BJ (cell line): ENCODE measurements at regions not wholly inside any gene's neighbourhood (a gene's known extent, or its start where the extent isn't known, plus 50 kb on each side); places are given as distances from the start of the nearest gene placed in this dataset.

Source experiments
- CTCF ChIA-PET: fragments of 350-600 bp; formaldehyde crosslinking; extraction: SDS; loops from one replicate; lab custom pipeline; 2021; ENCODE audit warnings: antibody characterized with exemption, inconsistent platforms; lab: Yijun Ruan, JAX
- POLR2A ChIA-PET: fragments of 300-600 bp; sonication (Branson Sonifier 250); formaldehyde crosslinking; extraction: SDS; loops from one replicate; lab custom pipeline; 2021; ENCODE audit warnings: antibody characterized with exemption; lab: Charles Lee
- DNase-seq: peaks from one replicate; pipeline ENCODE4 v3.0.0-alpha.2; 2011; ENCODE audit warnings: low read depth
- H3K27me3 ChIP-seq: 2 replicates; pipeline ENCODE4 v1.6.0; 2011; ENCODE audit warnings: low read length; ENCODE audit not compliant: control insufficient read depth, insufficient read depth
- H3K36me3 ChIP-seq: 2 replicates; pipeline ENCODE4 v1.5.1; 2011; ENCODE audit warnings: low read length; ENCODE audit not compliant: control insufficient read depth, insufficient read depth
- H3K4me3 ChIP-seq: 2 replicates; pipeline ENCODE4 v1.5.1; 2011; ENCODE audit warnings: low read depth, mild to moderate bottlenecking, control low read depth, low read length
- TF ChIP-seq, protein P1 (sequence below): IDR thresholded peaks from 2 replicates; pipeline ENCODE4 v1.5.1; 2011; ENCODE audit warnings: low read depth, mild to moderate bottlenecking, control low read depth, inconsistent platforms, low read length, moderate library complexity; ENCODE audit not compliant: insufficient read depth

GRCh38 chr9:29285818-29286217, 1712.5 kb upstream of the C9orf72 start:
- TF ChIP-seq, protein P1, sequence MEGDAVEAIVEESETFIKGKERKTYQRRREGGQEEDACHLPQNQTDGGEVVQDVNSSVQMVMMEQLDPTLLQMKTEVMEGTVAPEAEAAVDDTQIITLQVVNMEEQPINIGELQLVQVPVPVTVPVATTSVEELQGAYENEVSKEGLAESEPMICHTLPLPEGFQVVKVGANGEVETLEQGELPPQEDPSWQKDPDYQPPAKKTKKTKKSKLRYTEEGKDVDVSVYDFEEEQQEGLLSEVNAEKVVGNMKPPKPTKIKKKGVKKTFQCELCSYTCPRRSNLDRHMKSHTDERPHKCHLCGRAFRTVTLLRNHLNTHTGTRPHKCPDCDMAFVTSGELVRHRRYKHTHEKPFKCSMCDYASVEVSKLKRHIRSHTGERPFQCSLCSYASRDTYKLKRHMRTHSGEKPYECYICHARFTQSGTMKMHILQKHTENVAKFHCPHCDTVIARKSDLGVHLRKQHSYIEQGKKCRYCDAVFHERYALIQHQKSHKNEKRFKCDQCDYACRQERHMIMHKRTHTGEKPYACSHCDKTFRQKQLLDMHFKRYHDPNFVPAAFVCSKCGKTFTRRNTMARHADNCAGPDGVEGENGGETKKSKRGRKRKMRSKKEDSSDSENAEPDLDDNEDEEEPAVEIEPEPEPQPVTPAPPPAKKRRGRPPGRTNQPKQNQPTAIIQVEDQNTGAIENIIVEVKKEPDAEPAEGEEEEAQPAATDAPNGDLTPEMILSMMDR = no peak
- no peak for DNase-seq
- CTCF ChIA-PET = no interaction called here

DNA sequence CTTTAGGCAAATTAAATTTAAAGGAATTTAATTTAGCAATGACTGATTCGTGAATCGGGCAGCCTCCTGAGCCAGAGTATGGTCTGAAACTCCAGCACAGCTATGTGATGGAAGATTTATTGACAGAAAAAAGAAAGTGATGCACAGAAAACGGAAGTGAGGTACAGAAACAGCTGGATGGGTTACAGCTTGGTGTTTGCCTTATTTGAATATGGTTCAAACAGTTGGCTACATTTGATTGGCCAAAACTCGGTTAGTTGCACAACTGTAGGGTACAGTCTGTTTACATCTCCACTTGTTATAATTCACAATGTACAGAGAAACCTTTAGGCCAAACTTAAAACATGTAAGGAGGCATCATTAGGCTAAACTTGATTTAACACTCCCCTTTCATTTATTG, 1716.1 kb upstream of the C9orf72 start:
- no peak for DNase-seq
- no peak overlapping the region for H3K4me3 ChIP-seq
- no peaks in the 10 kb centered on the region for H3K27me3 ChIP-seq
- H3K36me3 ChIP-seq = no peaks in the 10 kb centered on the region
- TF ChIP-seq, protein P1 = no peak
- POLR2A ChIA-PET = no interaction called here
- CTCF ChIA-PET = no interaction called here

More at GRCh38 chr9:29285818-29286217, 1712.5 kb upstream of the C9orf72 start:
- no peak overlapping the region for H3K4me3 ChIP-seq
- no peaks in the 10 kb centered on the region for H3K36me3 ChIP-seq
- POLR2A ChIA-PET = no interaction called here
- no peaks in the 10 kb centered on the region for H3K27me3 ChIP-seq

DNA sequence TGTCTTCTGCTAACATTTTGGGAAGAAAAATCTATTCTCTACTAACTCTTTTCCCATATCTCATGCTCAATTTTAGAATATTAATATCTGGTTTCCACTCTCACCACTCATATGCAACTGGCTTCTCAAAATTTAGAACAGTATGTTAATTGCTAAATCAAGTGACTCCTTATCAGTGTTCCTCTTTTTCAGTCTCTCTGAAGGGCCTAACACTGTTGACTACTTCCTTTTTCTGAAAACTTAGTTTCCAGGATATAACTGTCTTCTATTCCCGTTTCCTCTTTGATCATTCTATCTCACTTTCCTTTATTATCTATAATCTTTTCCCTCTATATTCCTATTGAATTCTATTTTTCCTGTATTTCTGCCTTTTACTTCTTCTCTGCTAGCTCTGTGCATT, 1717.2 kb upstream of the C9orf72 start:
- TF ChIP-seq, protein P1 = no peak
- H3K4me3 ChIP-seq = no peak overlapping the region
- ChIA-PET POLR2A (no interaction called here), CTCF (no interaction called here)
- no peaks in the 10 kb centered on the region for H3K36me3 ChIP-seq
- DNase-seq = no peak
- H3K27me3 ChIP-seq = no peaks in the 10 kb centered on the region

DNA sequence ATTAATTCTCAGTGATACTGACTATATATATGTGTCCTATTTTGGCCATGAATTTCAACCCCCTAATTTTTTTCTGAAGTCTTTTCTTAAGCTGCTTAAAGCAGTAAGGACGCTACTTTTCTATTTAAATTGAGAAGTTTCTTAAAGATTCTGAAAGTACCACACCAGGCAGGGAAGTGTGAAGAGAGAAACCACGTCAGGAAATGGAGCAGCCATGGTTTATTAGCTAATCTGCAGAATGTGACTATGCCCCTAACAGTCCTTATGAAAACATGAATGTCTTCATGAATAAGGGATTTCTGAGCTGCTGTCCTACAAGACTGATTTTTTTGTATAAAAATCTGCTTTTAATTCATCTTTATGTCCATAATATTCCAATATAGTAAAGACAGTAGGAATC, 1724.3 kb upstream of the C9orf72 start:
- ChIA-PET CTCF (no interaction called here), POLR2A (no interaction called here)
- Histone ChIP-seq H3K36me3 (no peaks in the 10 kb centered on the region), H3K4me3 (no peak overlapping the region), H3K27me3 (no peaks in the 10 kb centered on the region)
- TF ChIP-seq, protein P1 = no peak
- DNase-seq = no peak

DNA sequence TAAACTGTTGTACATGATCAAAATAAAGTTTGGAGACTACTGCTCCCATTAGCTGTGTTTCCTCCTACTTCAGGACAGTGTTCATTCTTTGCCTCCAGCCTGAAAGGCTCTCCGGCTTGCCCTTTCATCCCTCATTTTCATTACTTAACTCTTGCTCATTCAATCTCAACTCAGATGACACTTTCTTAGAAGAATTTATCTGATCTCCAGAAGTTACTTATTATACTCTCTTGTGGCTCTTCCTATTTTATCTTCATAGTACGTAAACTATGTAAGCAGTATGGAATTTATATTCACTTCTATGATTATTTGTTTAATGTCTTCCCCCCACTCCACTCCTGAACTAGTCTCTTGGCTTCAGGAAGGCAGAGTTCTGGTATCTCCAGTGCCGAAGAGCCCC, 1737.9 kb upstream of the C9orf72 start:
- Histone ChIP-seq H3K4me3 (no peak overlapping the region), H3K36me3 (no peaks in the 10 kb centered on the region), H3K27me3 (no peaks in the 10 kb centered on the region)
- DNase-seq = no peak
- CTCF ChIA-PET = no interaction called here
- TF ChIP-seq, protein P1 = no peak
- POLR2A ChIA-PET = no interaction called here
